Effector CD8-positive, alpha-beta T cell (primary cell): ENCODE measurements at regions not wholly inside any gene's neighbourhood (a gene's known extent, or its start where the extent isn't known, plus 50 kb on each side); places are given as distances from the start of the nearest gene placed in this dataset.
A peak's percentile ranks its signal among the peaks of the same experiment; 100 is the strongest.

ENCODE experiments used
- DNase-seq: peaks from one replicate; lab custom pipeline; 2025; lab: John Stamatoyannopoulos, UW

DNA sequence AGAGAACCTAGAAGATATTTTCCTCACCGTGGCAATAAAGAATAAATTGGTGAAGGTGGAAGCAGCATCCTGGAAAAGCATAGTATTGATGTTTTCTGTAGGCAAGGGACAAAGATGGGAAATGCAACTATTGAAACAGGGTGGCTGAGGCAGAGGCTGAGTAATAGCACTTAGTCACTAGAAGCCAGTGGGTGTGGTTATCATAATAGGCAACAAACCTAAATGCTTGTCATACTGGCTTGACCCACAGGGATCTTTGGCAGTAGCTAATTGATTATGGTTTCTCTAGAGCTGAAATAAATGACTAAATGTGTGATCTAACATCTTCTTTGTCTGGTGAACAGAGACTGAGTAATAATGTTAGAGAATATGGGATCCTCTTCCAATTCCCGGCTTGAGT is 353.6 kb upstream of the RPS6KA3 start:
- no peak for DNase-seq

DNA sequence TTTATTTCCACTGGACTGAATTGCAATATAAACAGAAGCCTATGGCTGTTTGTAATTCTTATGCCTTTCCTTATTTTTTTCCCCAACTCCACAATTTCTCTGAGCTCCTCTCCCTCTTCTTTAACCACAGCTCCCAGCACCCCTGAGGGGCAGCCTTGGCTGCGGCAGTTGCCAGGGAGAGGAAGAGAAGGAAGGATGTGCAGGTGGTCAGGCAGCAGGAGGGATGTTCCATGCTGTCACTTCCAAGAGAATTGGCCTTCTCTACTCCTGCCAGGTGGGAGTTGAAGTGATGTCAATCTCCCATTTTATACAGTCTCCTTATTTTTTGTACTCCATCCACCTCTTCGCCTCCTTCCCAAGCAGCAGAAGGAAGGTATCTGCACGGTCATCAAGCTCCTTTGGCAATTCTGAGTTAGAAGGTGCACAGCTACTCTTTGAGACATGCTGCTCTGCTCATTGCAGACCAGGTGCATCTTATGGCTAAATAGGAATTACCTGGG is 343.3 kb upstream of the RPS6KA3 start:
- no peak for DNase-seq

DNA sequence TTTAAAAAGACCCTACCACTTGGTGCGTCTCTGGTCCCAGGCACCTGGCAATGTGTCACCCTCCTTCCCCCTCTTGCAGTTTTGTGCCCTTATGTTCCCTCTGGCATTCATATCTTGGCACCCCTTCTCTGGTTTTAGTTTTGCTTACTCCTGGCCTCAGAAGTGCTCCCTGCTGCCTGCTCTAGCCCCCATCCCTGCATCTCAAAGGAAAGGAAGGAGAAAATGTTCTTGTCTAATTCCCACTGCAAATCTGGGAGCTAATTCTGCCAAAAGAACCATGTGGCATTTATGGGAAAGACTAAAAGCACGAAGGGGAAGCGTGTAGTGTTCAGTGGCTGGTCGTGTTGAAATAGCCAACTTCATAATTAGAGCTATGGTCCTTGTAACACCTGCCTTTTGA is 340.1 kb upstream of the RPS6KA3 start:
- DNase-seq, result no peak

GRCh38 chrX:20596856-20597255 is 330.1 kb upstream of the RPS6KA3 start:
- no peak for DNase-seq

DNA sequence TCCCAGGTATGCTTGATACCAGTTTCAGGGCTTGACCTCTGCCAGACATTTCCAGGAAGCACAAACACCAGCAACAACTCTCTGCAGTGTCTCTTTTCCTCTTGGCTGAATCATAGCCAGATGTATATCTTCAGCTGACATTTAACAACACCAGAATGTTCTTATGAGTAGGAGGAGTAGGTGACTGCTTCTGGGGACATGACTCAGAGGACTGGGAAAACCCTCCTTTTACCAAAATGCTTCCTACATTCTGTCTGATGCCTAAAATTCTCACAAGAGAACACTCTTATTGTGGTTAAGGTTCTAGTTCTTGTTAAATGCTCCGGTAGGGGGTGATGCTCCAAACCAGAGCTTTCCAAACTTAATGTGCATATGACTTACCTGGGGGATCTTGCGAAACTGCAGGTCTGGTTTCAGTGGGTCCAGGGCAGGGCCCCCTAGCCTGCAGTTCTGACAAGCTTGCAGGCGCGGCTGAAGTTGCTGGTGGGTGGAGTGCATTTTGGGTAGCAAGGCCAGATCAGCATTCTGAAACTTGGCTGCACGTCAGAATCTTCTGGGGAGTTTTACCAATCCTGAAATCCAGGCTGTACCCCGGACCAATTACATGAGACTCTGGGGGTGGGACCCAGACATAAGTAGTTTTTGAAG is 329.3 kb upstream of the RPS6KA3 start:
- no peak for DNase-seq

DNA sequence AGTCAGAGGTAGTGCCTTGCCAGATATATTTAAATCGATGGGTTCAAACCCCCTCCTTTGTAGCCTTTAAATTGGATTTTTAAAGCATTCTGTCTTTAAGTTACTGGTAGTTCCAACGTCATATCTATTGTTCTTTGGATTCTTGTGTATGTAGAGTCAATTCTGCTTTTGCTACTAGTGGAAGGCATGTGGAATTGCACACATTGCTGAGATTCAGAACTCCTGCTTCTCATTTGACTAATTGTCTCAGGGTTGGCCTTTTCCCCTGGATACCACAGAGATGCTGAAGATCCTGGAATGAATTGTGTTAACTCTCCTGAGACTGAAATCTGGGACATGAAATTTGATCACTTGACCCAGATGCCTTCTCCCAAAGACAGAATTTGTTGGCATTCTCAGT is 328.3 kb upstream of the RPS6KA3 start:
- DNase-seq, result no peak

DNA sequence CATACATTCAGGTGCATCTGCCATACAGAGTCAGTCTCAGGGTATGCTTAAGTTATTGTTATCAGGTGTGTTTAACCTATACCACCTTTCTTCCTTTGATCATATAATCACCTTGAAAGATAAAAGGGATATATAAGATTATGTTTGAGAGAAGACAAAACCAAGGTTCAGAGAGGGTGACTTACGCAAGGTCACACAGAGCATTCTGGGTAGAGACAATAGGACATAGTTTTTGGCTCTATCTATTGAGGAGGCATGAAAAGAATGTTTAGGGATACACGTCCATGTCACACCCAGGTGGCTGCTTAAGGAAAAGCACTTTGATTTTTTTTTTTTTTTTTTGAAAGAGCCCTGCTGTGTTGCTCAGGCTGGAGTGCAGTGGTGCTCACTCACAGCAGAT is 327.1 kb upstream of the RPS6KA3 start:
- no peak for DNase-seq

- DNase-seq, result no peak
Measured at GRCh38 chrX:20593402-20593801, 326.7 kb upstream of the RPS6KA3 start.

- no peak for DNase-seq
Measured at GRCh38 chrX:20591246-20591645, 324.5 kb upstream of the RPS6KA3 start.

DNA sequence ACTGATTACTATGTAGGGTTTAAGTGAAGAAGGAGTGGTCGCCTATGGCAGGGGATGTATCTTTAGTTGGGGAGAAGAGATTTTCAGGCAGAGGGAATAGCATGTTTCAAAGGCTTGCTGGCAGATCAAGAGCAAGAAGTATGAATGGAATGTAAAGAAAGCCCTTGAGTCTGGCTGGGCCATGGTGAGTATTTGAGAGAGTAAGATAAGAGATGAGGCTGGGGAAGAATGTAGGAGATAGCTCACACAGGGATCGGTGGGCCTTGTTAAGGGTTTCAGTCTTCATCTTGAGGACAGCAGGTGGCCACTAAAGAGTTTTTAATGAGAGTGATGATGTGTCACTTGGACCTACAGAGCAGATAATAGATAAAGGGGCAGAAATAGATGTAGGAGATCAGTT is 319.1 kb upstream of the RPS6KA3 start:
- no peak for DNase-seq

- no peak for DNase-seq
Measured at GRCh38 chrX:20571611-20572010, 304.9 kb upstream of the RPS6KA3 start.

DNA sequence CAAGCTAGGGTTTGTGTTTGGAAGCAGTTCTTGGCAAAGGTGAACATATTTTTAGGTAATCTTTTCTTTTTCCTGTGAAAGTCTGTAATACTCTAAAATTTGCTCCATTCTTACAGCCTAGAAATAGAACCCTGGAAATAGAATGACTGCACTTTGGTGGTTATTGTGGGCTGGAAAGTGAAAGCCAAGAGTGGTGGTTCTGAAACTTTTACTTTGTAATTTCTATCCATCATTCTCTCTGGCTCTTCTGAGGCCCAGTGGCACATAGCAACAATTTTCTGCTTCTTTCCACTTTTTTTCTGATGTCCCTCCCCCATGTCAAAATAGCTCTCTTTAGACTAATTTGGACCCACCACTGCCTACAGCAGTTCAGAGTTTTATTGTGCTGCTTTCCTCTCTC is 300.4 kb upstream of the RPS6KA3 start:
- no peak for DNase-seq

DNA sequence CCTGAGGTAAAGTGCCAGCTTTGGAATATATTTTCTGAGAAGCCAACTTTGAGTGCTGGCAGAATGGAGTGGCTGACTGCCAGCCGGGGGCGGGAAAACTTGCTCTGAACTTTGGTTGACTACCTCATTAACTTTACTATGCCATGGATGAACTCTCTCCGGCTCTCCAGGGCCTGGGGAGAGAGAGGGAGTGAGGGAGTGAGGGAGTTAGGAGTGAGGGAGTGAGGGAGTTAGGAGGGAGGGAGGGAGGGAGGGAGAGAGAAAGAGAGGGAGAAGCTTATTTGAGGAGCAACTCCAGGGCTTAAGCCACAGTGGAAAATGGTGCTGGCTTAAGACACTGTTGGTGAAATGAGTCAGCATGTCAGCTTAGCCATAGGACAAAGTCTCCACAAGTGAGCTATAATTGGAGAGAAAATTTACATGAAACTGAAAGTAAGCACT is 280.9 kb upstream of the RPS6KA3 start:
- DNase-seq, result no peak

DNA sequence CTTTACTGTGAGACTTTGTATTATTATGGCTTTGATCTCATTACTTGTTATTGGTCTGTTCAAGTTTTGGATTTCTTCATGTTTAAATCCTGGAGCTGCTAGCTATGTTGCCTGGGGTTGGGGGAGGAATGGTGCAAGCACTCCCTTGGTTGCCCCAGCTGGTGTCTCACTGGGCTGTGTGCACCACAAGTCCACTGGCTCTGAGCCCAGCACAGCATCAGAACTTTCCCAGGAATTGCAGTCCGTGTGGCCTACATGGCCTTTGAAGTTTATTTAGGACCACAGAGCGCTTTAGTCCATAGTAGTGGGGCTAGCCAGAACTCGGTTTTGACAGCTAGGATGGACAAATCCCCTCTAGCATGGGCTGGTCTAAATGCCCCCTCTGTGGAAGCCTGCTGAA is 278.8 kb upstream of the RPS6KA3 start:
- DNase-seq, result no peak

DNA sequence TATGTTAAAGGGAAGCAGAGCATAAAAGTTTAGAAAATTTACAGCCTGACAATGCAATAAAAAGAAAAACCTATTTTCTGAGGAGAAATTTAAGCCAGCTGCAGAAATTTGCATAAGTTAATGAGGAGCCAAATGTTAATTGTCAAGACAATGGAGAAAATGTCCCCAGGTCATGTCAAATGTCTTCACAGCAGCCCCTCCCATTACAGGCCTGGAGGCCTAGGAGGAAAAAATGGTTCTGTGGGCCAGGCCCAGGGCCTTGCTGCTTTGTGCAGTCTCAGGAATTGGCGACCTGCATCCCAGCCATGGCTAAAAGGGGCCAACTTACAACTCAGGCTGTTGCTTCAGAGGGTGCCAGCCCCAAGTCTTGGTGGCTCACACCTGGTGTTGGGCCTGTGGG is 275.4 kb upstream of the RPS6KA3 start:
- no peak for DNase-seq

DNA sequence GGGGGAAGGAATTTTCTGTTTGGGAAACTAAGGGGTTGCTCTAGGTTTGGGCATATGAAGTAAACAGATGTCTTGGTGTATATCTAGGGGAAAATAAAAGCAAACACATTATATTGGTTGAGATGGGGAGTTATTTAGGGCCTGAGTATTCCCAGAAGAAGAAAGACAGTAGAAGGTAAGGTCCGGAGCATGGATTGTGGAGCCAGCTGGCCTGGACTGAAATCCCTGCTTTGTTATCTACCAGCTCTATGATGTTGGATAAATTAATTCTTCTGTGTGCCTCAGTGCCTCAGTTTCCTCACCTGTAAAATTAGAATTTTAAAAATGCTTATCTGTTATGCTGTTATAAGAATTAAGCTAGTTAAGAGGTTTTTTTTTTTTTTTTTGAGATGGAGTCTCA is 272.3 kb upstream of the RPS6KA3 start:
- DNase-seq, result no peak

GRCh38 chrX:20531667-20532066 is 265.0 kb upstream of the RPS6KA3 start:
- DNase-seq, result no peak

DNA sequence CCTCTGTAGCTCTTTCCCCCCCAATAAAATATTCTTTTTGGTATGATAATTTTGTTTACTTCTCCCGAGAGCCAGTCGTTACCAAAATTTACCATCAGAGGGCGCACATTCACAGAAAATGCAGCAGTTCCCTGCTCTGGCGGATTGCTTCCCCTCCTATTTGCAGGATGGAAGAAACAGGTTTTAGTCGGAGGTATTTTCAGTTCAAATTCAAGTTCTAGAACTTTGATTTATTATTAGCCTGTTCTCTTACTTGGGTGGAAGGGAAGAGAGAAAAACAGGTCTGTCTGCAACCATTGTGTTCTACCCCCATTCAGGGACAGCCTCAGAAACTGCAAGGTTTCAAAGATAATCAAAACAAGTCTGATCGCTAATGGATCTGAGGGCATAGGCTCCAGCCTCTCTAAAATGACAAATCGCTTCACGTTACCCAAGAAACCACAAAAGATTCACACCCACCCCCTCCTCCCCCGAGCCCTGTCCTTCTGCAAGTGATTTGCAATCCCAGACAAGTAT is 263.8 kb upstream of the RPS6KA3 start:
- peak; percentile 26 for DNase-seq

DNA sequence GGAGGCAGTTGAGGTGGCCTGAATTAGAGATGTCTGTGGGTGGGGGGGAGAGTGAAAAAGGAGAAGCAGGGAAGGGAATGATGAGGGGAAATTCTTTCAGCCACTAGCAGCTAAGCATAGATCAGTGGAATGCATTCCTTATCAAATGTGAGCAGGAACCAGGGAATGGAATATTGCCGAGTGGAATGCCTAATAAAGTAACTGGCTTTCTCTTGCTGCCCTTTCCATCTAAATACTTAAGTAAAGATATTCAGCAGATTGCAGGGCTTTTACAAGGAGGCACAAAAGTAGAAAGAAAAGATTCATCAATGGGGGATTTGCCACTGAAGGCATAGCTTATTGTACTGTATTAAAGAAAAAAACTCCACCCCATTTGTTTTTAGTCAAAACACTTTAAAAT is 263.0 kb upstream of the RPS6KA3 start:
- DNase-seq, result no peak

DNA sequence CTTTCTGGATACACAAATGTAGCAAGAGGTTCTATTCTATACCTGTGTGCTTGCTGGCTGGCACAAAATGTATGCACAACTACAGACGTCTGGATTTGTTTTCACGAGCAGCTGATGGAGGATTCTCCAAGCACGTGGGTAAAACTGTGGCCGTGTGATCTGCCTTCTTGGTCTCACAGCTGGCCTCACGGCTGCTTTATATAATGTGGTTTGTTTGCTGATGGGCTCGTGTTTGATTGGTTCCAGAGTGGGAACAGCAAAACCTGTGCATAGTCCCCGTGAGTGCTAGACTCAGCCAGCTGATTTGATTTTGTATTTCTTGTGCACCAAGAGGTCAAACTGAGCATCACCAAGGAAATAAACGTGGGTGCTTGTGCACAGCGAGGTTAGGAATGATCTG is 262.6 kb upstream of the RPS6KA3 start:
- no peak for DNase-seq

DNA sequence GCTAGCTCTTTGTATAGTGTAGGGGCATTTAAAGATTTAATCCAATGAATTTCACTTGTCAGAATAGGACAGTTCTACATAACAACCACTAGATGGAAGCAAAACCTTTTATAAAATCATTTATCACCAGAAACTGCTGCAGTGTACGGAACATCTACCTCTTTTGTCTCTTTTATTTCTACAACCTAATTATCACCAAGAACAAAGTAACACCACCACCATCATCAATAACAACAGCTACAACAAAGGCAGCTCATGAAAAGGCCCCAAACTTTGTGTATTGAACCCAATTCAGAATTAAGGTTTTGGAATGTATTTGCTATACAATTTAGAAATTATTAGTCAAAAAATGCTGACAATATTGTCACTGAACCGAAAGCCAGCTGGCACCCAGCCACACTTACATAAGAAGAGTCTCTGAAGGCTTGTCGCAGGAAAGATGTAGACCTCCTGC is 260.9 kb upstream of the RPS6KA3 start:
- no peak for DNase-seq

- DNase-seq, result no peak
Measured at GRCh38 chrX:20527041-20527440, 260.3 kb upstream of the RPS6KA3 start.

DNA sequence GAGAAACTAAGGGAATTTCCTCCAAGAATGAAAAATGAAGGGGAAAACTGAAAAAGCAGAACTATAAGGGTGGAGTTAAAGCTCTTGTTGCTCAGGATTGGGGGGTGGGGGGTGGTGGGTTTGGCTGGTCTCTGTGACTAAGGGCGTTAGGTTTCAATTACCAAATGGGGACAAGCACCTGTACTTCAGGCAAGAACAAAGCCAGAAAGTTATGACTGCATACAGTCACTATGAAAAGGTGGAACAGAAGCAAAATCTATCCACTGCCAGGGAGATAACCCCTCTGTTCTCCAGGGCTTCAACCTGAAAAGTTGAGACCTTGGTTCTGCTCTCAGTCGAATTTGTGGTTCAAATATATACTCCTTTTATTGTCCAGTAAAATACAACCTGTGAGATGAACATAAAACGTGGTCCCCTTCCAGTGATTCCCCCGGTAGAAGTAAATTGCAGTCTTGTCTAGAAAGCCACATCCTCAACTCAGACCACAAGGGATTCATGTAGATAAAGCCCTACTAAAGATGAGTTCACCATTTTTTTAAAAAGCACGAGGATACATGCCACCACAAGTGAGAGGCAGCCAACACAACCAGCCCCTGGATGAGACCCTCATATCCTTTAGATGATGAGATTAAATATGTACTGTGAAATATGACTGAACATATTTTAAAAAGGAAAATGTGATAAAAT is 257.1 kb upstream of the RPS6KA3 start:
- no peak for DNase-seq
